B cell (primary cell): ENCODE measurements at regions not wholly inside any gene's neighbourhood (a gene's known extent, or its start where the extent isn't known, plus 50 kb on each side); places are given as distances from the start of the nearest gene placed in this dataset.

Experiments
- ATAC-seq: fragments of 200-7000 bp; cut with Tn5 transposase; one replicate; pipeline ENCODE4 v1.10.0; 2021; ENCODE audit warnings: low read depth, mild to moderate bottlenecking, moderate number of reproducible peaks, moderate library complexity
- CTCF ChIA-PET: fragments of 350-600 bp; sonication (Branson Sonifier 250); formaldehyde crosslinking; loops from one replicate; lab custom pipeline; 2021; ENCODE audit warnings: antibody characterized with exemption, inconsistent platforms; lab: Charles Lee
- POLR2A ChIA-PET: fragments of 350-600 bp; sonication (Branson Sonifier 250); formaldehyde crosslinking; loops from one replicate; lab custom pipeline; 2021; ENCODE audit warnings: antibody characterized with exemption; lab: Charles Lee
- DNase-seq: peaks from one replicate; pipeline ENCODE4 v3.0.0; 2013
- H2AFZ ChIP-seq: 2 replicates; pipeline ENCODE4 v1.6.1; 2012; ENCODE audit warnings: mild to moderate bottlenecking, low read depth, low read length; ENCODE audit not compliant: insufficient read depth, poor library complexity, severe bottlenecking
- H3K27ac ChIP-seq, 2 donors: 1 replicate in 1 of 2; 2 replicates in 1 of 2; pipeline ENCODE4 v1.5.1; 2012 to 2013; ENCODE audit warnings: low read length in 2 of 2, mild to moderate bottlenecking in 2 of 2, moderate library complexity in 1 of 2
- H3K27me3 ChIP-seq, 4 experiments: fragments of 200-600 bp in 1 of 4; sonication (generic) in 1 of 4; replicated peaks in 1 of 4; 1 replicate in 2 of 4; 2 replicates in 2 of 4; pipeline versions ENCODE4 v1.6.1 to v1.7.0; 2013 to 2016; ENCODE audit warnings: low read length in 3 of 4, mild to moderate bottlenecking in 2 of 4, mixed read lengths in 1 of 4, moderate library complexity in 1 of 4; ENCODE audit not compliant: insufficient read depth in 4 of 4, control insufficient read depth in 3 of 4; ENCODE audit errors: control extremely low read depth in 1 of 4
- H3K36me3 ChIP-seq, 2 experiments: replicated peaks in 1 of 2; 1 replicate in 1 of 2; 2 replicates in 1 of 2; pipeline versions ENCODE4 v1.6.1 to v1.7.1; 2013; ENCODE audit warnings: low read length in 1 of 2; ENCODE audit not compliant: insufficient read depth in 2 of 2, control insufficient read depth in 1 of 2; ENCODE audit errors: control extremely low read depth in 1 of 2, extremely low read depth in 1 of 2
- H3K4me1 ChIP-seq, 2 donors: fragments of 200-600 bp in 1 of 2; sonication (generic) in 1 of 2; 1 replicate in 1 of 2; 2 replicates in 1 of 2; pipeline versions ENCODE4 v1.5.1 to v1.6.1; 2013 to 2017; ENCODE audit warnings: low read length in 2 of 2; ENCODE audit not compliant: control insufficient read depth in 2 of 2, insufficient read depth in 2 of 2
- H3K4me2 ChIP-seq: replicated peaks from 2 replicates; pipeline ENCODE3; 2012; ENCODE audit warnings: mild to moderate bottlenecking, low read depth, low read length; ENCODE audit not compliant: poor library complexity, severe bottlenecking
- H3K4me3 ChIP-seq, 5 experiments: fragments of 200-600 bp in 1 of 5; sonication (generic) in 1 of 5; 1 replicate in 3 of 5; 2 replicates in 2 of 5; pipeline versions ENCODE4 v1.5.1 to v1.7.0; 2011 to 2016; ENCODE audit warnings: low read length in 4 of 5, mild to moderate bottlenecking in 4 of 5, low read depth in 2 of 5, control low read depth in 1 of 5, moderate library complexity in 1 of 5; ENCODE audit not compliant: insufficient read depth in 1 of 5; ENCODE audit errors: control extremely low read depth in 1 of 5, extremely low read depth in 1 of 5
- H3K79me2 ChIP-seq: fragments of 200-600 bp; sonication (generic); one replicate; pipeline ENCODE4 v1.6.0; 2016; ENCODE audit warnings: low read length; ENCODE audit not compliant: control insufficient read depth, insufficient read depth
- H3K9ac ChIP-seq: fragments of 200-600 bp; sonication (generic); 2 replicates; pipeline ENCODE4 v1.6.1; 2017; ENCODE audit warnings: mild to moderate bottlenecking, low read length, moderate library complexity
- H3K9me3 ChIP-seq, 3 donors: one replicate each; pipeline versions ENCODE4 v1.6.1 to v1.7.1; 2013; ENCODE audit warnings: low read length in 2 of 3; ENCODE audit not compliant: control insufficient read depth in 2 of 3, insufficient read depth in 1 of 3; ENCODE audit errors: control extremely low read depth in 1 of 3
- H4K20me1 ChIP-seq: 2 replicates; pipeline ENCODE4 v1.6.0; 2012; ENCODE audit warnings: mild to moderate bottlenecking, low read length; ENCODE audit not compliant: insufficient read depth, control insufficient read depth, poor library complexity, severe bottlenecking
- H3K27ac Mint-ChIP-seq: one replicate; pipeline ENCODE4 v1.8.0; 2021; ENCODE audit warnings: mixed read lengths
- H3K27me3 Mint-ChIP-seq: one replicate; pipeline ENCODE4 v1.8.0; 2021; ENCODE audit warnings: mixed read lengths
- H3K4me1 Mint-ChIP-seq: one replicate; pipeline ENCODE4 v1.8.0; 2021; ENCODE audit warnings: mixed read lengths
- H3K4me3 Mint-ChIP-seq: one replicate; pipeline ENCODE4 v1.8.0; 2021; ENCODE audit warnings: mixed read lengths
- H3K9me3 Mint-ChIP-seq: one replicate; pipeline ENCODE4 v1.8.0; 2022; ENCODE audit warnings: mixed read lengths; ENCODE audit not compliant: insufficient read depth
- CTCF ChIP-seq: fragments of 200-600 bp; IDR thresholded peaks from one replicate; pipeline ENCODE4 v1.8.0; 2022; ENCODE audit warnings: antibody characterized with exemption, mild to moderate bottlenecking
- EZH2 ChIP-seq: IDR thresholded peaks from 2 replicates; pipeline ENCODE4 v1.6.1; 2012; ENCODE audit warnings: borderline replicate concordance, low read depth, mild to moderate bottlenecking, moderate library complexity, low read length; ENCODE audit not compliant: insufficient read depth, poor library complexity, severe bottlenecking
- WGBS: methylation state at CpG from one replicate; pipeline ENCODE4 v1.1.5; 2013; ENCODE audit warnings: missing lambda C conversion rate; ENCODE audit not compliant: insufficient coverage; 5-methylcytosine and 5-hydroxymethylcytosine counted together
- intact Hi-C: fragments of 100-400 bp; cut with micrococcal nuclease; formaldehyde crosslinking; loops from one replicate; pipeline ENCODE4 v1.10.0; 2022

GRCh38 chr15:70519616-70520015, 243.7 kb downstream of the UACA start:
- Histone ChIP-seq H4K20me1 (no peaks in the 10 kb centered on the region), H3K79me2 (no peaks in the 10 kb centered on the region), H3K9me3 (no peaks in the 10 kb centered on the region), H3K4me3 (no peak overlapping the region), H3K27me3 (no peaks in the 10 kb centered on the region), H3K27ac (no peak overlapping the region), H3K4me2 (no peak overlapping the region), H2AFZ (no peak overlapping the region), H3K36me3 (no peaks in the 10 kb centered on the region), H3K4me1 (peaks cover 0 to 7% of the 10 kb centered on the region in 2 donors), H3K9ac (no peak overlapping the region)
- ChIA-PET POLR2A (interaction anchor here (0.9 kb wide), 1 partner anchor 11 kb away, joined by 3 read pairs; no protein-coding TSS in a partner anchor), CTCF (no interaction called here)
- H3K27ac Mint-ChIP-seq: no peak overlapping the region
- H3K4me1 Mint-ChIP-seq: peaks cover 5% of the 10 kb centered on the region
- intact Hi-C loops: no loop called here
- H3K4me3 Mint-ChIP-seq: no peak overlapping the region
- WGBS: no CpG with 5 or more reads among the region's 3 CpGs
- H3K9me3 Mint-ChIP-seq: no peaks in the 10 kb centered on the region
- ATAC-seq (no peak), DNase-seq (no peak)
- peaks cover 21% of the 10 kb centered on the region for H3K27me3 Mint-ChIP-seq
- TF ChIP-seq EZH2: no peak
- TF ChIP-seq CTCF: no peak

GRCh38 chr15:70519004-70519365, 244.4 kb downstream of the UACA start:
- ATAC-seq (no peak), DNase-seq (no peak)
- ChIA-PET CTCF (no interaction called here), POLR2A (interaction anchor here (0.9 kb wide), 1 partner anchor 12 kb away, joined by 3 read pairs; no protein-coding TSS in a partner anchor)
- H3K27ac ChIP-seq: no peak overlapping the region
- H3K36me3 ChIP-seq: no peaks in the 10 kb centered on the region
- WGBS: 96% methylated on average over 5 of the region's 6 CpGs
- peaks cover 0 to under 1% of the 10 kb centered on the region in 2 donors for H3K4me1 ChIP-seq
- no peak overlapping the region for H2AFZ ChIP-seq
- H3K9ac ChIP-seq: no peak overlapping the region
- no peak overlapping the region for H3K4me2 ChIP-seq
- no peaks in the 10 kb centered on the region for H4K20me1 ChIP-seq
- H3K9me3 ChIP-seq: no peaks in the 10 kb centered on the region
- no peaks in the 10 kb centered on the region for H3K9me3 Mint-ChIP-seq
- intact Hi-C loops: no loop called here
- no peaks in the 10 kb centered on the region for H3K4me1 Mint-ChIP-seq
- H3K4me3 ChIP-seq: no peak overlapping the region
- no peak for TF ChIP-seq CTCF
- H3K4me3 Mint-ChIP-seq: no peak overlapping the region
- no peaks in the 10 kb centered on the region for H3K27me3 ChIP-seq
- H3K79me2 ChIP-seq: no peaks in the 10 kb centered on the region
- H3K27ac Mint-ChIP-seq: no peak overlapping the region
- peaks cover 21% of the 10 kb centered on the region for H3K27me3 Mint-ChIP-seq
